Mononuclear cell (primary cell): ENCODE measurements at regions not wholly inside any gene's neighbourhood (a gene's known extent, or its start where the extent isn't known, plus 50 kb on each side); places are given as distances from the start of the nearest gene placed in this dataset.

Experiments used
- H3K27me3 ChIP-seq: 2 replicates; pipeline ENCODE4 v1.6.0; 2011; ENCODE audit warnings: low read length, control low read depth; ENCODE audit not compliant: insufficient read depth
- H3K4me1 ChIP-seq: 2 replicates; pipeline ENCODE4 v1.5.1; 2011; ENCODE audit warnings: mild to moderate bottlenecking, low read length, control low read depth; ENCODE audit not compliant: insufficient read depth
- H3K4me3 ChIP-seq: 2 replicates; pipeline ENCODE4 v1.5.1; 2011; ENCODE audit warnings: mild to moderate bottlenecking, low read length, moderate library complexity
- H3K9me3 ChIP-seq: 2 replicates; pipeline ENCODE4 v1.5.1; 2011; ENCODE audit warnings: low read depth, mild to moderate bottlenecking, control low read depth, low read length

DNA sequence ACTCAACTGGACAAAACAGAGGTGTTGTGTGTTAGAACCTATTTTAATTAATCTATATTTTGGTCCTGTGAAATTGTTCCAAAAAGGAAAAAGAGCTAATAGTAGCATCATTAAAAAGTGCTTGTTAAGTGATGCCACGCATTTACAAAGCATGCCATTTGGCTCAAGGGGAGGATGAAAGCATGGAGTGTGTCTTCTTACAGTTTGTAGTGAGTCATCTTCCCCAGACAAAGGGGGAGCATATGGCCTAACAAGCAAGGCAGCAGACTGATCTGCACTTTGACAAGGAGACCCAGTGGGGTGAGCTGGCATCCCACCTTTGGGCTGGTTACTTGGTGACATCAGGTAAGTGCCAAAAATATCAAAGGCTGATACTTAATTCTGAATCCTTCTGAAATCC, 297.0 kb downstream of the FGF9 start:
- Histone ChIP-seq H3K4me3 (no peak overlapping the region), H3K27me3 (no peaks in the 10 kb centered on the region), H3K9me3 (no peaks in the 10 kb centered on the region), H3K4me1 (no peaks in the 10 kb centered on the region)

DNA sequence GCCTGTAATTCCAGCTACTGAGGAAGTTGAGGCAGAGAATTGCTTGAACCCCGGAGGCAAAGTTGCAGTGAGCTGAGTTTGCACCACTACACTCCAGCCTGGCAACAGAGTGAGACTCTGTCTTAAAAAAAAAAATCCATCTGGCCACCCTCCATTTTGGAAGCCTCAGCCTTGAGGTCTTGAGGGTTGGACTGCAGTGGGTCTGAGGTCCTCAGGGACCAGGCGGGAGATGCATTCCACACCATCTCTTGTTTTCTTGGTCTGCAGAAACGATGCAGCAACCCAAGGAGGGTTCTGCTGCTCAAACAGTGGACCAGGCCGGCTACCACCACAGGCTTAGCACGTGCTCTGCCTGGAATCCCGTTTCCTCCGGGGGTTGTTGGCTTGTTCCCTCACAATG, 299.3 kb downstream of the FGF9 start:
- Histone ChIP-seq H3K9me3 (no peaks in the 10 kb centered on the region), H3K4me1 (no peaks in the 10 kb centered on the region), H3K4me3 (no peak overlapping the region), H3K27me3 (no peaks in the 10 kb centered on the region)

DNA sequence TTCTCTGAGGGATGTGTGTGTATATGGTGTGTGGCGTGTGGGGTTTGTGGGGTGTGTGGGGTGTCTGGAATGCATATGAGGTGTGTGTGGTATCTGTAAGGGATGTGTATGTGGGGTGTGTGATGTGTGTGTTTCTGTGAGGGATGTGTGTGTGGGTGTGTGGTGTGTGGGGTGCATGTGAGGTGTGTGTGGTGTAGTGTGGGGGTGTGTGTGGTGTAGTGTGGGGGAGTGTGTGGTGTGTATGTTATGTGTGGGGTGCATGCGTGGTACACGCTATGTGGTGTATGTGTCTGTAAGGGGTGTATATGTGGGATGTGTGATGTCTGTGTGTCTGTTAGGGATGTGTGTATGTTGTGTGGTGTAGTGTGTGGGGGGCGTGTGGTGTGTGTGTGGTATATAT, 300.0 kb downstream of the FGF9 start:
- H3K27me3 ChIP-seq = no peaks in the 10 kb centered on the region
- H3K9me3 ChIP-seq = no peaks in the 10 kb centered on the region
- H3K4me3 ChIP-seq = no peak overlapping the region
- H3K4me1 ChIP-seq = no peaks in the 10 kb centered on the region

DNA sequence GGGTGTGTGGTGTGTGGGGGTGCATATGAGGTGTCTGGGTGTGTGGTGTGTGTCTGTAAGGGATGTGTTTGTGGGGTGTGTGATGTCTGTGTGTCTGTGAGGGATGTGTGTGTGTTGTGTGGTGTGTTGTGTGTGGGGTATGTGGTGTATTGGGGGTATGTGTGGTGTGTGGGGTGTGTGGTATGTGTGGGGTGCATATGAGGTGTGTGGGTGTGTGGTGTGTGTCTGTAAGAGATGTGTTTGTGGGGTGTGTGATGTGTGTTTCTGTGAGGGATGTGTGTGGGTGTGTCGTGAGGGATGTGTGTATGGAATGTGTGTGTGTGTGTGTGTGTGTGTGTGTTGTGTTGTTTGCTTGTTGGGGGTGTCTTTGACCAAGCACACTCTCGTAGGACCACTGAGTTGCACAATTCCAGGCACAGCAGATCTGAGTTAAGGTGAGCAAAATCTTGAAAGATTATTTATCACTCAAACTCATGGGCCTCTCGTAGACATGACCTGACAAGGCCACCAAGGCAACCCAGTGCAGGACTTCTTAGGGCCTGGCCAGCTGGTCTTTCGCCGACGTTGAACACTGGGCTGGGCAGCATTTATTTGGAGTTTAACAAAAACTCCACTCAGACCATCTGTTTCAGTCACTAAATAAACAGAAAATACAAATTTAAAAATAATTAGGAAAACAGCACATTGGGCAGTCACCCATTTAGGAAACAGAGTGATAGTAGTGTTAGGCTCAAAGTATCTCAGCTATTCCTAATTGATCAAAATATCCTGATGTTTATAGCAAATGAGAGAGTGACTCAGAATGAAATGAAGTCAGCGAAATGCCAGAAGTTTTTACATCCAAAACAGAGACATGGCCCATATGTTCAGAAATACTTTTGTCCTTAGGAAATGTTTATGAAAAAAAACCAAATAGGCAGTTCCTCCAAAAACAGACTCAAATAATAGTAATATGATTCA, 301.1 kb downstream of the FGF9 start:
- no peaks in the 10 kb centered on the region for H3K27me3 ChIP-seq
- no peaks in the 10 kb centered on the region for H3K4me1 ChIP-seq
- no peak overlapping the region for H3K4me3 ChIP-seq
- no peaks in the 10 kb centered on the region for H3K9me3 ChIP-seq

DNA sequence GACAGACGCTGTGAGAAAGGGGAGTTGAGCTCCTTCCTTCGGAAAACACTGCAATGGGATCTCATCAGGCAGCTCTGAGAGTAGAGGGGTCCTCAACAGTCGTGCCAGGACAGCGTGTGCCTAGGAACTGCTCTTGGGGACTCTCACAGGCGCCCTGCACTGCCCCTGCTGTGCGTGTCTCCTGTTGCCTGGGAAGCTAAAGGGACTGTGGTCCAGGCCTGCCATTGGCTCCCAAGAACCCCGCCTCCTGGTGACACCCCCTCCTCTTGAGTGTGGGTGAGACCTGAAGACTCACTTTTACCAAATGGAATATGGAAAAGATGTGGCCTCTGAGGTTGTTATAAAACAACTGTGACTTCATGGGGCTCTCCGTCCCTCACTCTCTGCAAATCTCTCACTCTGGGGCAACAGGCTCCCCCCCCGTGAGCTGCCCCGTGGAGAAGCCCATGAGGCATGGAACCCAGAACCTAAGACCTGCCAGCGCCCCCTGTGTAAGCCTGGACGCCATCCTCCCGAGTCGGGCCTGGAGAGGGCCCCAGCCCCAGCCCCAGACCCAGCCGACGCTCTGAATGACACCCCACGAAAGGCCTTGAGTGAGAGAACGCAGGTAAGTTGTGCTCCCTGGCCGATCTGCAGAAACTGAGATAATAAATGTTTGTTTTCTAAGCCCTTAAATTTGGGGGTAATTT, 302.7 kb downstream of the FGF9 start:
- H3K4me3 ChIP-seq = no peak overlapping the region
- H3K9me3 ChIP-seq = no peaks in the 10 kb centered on the region
- no peaks in the 10 kb centered on the region for H3K27me3 ChIP-seq
- no peaks in the 10 kb centered on the region for H3K4me1 ChIP-seq

DNA sequence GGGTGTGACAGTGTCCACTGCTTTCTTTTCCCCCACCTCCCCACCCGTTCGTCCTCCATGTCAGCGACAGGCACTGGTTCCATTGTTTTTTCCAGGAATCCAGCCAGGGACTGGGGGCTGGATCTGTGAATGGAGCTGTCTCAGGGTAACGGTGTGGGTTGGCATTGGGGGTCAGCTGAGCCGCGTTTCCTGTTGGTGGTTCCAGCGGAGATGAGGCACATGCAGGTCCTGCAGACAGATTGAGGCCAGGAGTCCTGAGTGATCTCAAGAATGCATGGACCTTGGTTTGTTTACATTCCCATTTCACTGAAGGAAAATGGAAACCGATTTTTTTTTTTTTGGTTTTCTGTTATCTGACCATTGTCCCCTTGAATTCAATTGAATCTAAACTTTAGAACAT, 303.9 kb downstream of the FGF9 start:
- no peaks in the 10 kb centered on the region for H3K27me3 ChIP-seq
- H3K4me1 ChIP-seq = no peaks in the 10 kb centered on the region
- no peaks in the 10 kb centered on the region for H3K9me3 ChIP-seq
- H3K4me3 ChIP-seq = no peak overlapping the region

DNA sequence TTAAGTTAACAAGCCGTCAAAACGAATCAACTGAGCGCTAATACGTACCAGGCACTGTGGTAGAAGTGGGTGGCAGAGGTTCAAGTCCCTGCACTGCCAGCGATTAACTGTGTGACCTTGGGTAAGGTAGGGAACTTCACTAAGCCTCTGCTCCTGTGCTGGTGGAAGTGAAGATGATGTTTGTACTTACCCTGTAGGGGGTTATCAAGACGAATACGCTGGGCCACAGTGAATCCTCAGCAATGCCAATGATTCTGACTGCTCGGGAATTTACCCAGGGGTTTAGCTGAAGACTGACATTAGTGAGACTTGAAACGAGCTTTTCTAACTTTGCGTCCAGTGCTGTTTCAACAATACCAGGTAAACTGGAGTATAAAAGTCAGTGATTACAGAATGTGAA, 305.3 kb downstream of the FGF9 start:
- Histone ChIP-seq H3K9me3 (no peaks in the 10 kb centered on the region), H3K4me1 (no peaks in the 10 kb centered on the region), H3K27me3 (no peaks in the 10 kb centered on the region), H3K4me3 (no peak overlapping the region)

DNA sequence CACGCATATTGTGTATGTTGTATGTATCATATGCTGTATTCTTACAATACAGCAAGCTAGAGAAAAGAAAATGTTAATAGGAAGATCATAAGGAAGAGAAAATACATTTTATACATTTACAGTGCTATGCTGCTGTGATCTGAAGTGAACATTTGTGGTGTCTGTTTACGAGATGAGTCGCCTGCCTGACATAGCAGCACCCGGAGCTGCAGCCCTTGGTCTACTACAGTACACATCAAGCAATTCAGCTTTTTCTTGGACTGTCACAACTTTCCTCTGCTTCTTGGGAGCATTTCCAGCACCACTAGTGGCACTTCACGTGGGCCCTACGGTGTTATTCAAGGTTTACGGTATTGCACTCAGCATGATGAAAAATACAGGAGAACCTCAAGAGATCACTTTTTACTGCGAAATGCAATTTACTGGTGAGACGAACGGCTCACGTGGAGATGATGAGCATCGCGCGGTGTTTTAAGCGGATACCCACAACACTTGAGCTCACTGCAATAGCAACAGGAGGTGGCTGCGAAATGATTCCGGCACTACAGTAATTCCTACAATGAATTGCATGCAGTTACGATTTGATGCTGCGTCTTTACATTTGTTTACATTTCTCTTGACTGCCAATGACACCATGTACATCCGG, 308.4 kb downstream of the FGF9 start:
- Histone ChIP-seq H3K4me3 (no peak overlapping the region), H3K27me3 (no peaks in the 10 kb centered on the region), H3K9me3 (no peaks in the 10 kb centered on the region), H3K4me1 (no peaks in the 10 kb centered on the region)

DNA sequence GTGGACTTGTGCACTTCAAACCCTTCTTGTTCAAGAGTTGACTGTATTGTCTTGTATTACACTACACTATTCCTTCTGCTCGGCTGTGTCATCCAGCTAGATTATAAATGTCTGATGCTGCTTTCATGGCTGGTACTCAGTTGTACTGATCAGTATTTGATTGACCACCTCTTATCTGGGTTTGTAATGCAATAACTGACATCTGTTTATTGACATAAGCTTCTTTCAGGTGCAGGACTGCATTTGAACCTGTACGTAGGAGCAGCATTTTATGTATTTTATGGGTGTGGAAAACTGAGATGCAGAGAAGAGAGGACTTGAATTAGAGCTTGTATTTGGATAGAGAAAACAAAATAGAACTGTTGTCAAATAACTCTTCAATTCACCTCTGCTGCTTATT, 309.2 kb downstream of the FGF9 start:
- Histone ChIP-seq H3K27me3 (no peaks in the 10 kb centered on the region), H3K9me3 (no peaks in the 10 kb centered on the region), H3K4me3 (no peak overlapping the region), H3K4me1 (no peaks in the 10 kb centered on the region)

DNA sequence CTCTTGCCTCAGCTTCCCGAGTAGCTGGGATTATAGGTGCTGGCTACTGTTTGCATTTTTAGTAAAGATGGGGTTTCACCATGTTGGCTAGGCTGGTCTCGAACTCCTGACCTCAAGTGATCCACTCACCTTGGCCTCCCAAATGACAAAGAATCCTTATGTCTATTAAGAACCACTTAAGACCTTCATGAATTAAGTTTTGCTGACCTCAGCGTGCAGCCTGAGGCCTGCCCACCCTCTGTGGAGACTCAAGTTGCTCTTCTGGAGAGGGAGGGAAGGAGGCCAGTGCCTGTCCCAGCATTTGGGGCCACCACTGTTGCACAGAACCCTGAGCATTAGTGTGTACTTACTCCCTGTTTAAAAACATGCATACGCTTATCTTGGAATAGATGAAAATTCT, 313.3 kb downstream of the FGF9 start:
- H3K9me3 ChIP-seq = no peaks in the 10 kb centered on the region
- H3K27me3 ChIP-seq = no peaks in the 10 kb centered on the region
- H3K4me1 ChIP-seq = no peaks in the 10 kb centered on the region
- H3K4me3 ChIP-seq = no peak overlapping the region

DNA sequence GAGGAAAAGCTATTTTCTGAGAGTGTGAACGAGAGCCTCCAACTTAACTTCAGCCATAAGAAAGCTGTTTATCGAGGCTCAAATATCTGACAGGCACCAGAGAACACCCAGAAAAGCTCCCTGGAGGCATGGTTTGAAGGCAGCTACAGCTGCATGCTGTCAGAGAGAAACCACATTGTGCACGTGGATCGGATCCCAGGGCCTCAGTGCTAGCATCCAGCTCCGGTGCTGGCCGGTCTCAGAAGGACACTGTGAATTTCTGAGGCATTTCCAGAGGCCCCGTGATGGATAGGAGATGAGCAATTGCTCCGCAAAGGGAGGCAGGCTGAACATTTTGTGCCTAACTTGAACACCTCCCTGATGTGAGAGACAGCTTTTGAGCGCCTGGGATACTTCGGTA, 315.7 kb downstream of the FGF9 start:
- Histone ChIP-seq H3K4me3 (no peak overlapping the region), H3K27me3 (no peaks in the 10 kb centered on the region), H3K9me3 (no peaks in the 10 kb centered on the region), H3K4me1 (no peaks in the 10 kb centered on the region)

DNA sequence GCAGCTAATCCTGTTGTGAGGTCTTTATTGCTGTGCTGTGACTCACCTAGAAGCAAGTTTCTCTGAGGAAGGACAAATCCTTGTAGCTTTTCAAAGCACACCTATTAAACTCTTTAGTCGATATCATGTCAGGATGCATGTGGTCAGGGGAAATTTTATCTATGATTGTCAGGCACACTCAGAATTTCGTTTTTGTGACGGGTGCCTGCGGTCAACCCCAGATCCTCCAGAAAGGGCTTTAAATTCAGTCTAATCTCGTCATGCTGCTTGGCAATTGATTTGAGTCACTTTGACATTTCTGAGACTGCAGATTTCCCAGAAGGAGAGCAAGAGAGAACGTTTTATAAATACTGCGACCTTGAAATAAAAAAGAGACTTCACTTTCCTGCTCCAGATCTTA, 316.9 kb downstream of the FGF9 start:
- Histone ChIP-seq H3K9me3 (no peaks in the 10 kb centered on the region), H3K4me1 (no peaks in the 10 kb centered on the region), H3K27me3 (no peaks in the 10 kb centered on the region), H3K4me3 (no peak overlapping the region)

DNA sequence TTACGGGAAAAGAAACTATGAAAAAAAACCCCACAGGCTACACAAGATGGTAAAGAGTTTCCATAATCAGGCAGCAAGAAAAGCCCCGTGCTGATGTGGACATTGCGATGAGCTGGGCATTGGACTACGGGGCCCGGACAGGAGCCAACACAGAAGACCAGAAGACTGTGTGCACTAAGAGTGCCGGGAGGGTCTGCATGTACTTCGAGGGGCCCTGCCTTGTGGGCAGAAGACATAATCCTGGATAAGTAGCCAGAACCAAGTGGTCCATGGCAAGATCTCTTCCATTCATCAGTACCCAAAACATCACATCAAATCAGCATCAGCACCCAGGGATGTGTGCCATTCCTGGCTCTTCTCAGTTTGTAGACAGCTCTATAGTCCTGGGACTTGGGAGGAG, 317.8 kb downstream of the FGF9 start:
- Histone ChIP-seq H3K27me3 (no peaks in the 10 kb centered on the region), H3K4me3 (no peak overlapping the region), H3K9me3 (no peaks in the 10 kb centered on the region), H3K4me1 (no peaks in the 10 kb centered on the region)

DNA sequence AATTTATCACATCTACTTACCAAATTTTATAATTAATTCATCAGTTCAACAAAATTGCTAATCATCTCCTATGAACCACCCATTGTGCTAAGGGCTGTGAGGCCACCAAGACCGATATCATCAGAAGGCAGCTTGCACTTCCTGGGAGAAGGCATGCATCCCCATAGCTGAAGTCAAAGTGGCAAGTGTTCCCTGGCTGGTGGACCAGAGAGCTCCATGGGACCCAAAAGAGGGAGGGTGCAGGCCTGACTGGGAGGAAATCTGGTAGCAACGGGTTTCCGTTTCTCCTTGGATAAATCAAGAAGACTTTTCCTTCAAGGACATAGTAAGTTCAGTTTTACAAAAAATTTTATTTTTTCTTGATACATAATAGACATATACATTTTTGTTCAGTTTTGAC, 325.2 kb downstream of the FGF9 start:
- no peak overlapping the region for H3K4me3 ChIP-seq
- H3K4me1 ChIP-seq = no peaks in the 10 kb centered on the region
- no peaks in the 10 kb centered on the region for H3K27me3 ChIP-seq
- no peaks in the 10 kb centered on the region for H3K9me3 ChIP-seq

DNA sequence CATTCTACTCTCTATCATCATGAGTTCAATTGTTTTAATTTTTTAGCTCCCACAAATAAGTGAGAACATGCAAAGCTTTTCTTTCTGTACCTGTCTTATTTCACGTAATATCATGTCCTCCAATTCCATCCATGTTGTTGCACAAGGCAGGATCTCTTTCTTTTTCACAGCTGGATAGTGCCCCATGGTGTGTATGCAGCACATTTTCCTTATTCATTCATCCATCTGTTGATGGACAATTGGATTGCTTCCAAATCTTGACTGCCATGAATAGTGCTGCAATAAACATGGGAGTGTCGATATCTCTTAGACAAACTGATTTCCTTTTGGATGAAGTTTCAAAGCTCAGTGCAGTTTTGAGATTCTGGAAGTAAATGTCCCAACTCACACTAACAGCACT, 326.9 kb downstream of the FGF9 start:
- no peak overlapping the region for H3K4me3 ChIP-seq

More for the DNA sequence above, 326.9 kb downstream of the FGF9 start:
- Histone ChIP-seq H3K27me3 (no peaks in the 10 kb centered on the region), H3K9me3 (no peaks in the 10 kb centered on the region), H3K4me1 (no peaks in the 10 kb centered on the region)
